ENCODE measurements at regions not wholly inside any gene's neighbourhood (a gene's known extent, or its start where the extent isn't known, plus 50 kb on each side); places are given as distances from the start of the nearest gene placed in this dataset.

DNA sequence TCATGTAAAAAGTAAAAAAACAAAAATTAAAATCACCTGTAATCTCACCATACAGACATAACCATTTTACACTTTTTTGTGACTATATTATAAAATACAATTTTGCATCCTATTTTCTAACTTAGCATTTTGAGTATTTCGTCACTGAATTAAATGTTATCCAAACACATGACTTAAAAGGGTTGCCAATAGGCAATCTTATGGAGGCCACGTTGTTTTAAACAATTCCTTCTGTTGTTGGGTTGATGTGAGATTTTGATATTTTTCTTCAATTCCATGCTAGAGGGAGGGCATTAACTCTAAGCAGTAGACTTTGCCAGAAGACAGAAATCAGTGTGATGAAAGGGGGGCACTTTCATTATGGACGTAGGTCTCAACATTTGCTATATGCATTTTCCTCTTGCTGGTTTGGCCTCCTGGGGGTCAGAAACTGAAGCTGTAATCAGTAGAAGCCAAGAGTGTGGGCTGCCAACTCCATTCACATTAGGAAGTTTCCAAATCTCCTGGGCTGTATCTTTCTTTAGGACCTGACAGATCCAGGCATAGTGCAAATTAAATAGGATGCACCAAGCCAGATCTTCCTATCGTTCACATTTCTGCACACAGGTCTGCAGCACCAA lies 614.2 kb upstream of the CLINT1 start:
- TF ChIP-seq, protein P1, sequence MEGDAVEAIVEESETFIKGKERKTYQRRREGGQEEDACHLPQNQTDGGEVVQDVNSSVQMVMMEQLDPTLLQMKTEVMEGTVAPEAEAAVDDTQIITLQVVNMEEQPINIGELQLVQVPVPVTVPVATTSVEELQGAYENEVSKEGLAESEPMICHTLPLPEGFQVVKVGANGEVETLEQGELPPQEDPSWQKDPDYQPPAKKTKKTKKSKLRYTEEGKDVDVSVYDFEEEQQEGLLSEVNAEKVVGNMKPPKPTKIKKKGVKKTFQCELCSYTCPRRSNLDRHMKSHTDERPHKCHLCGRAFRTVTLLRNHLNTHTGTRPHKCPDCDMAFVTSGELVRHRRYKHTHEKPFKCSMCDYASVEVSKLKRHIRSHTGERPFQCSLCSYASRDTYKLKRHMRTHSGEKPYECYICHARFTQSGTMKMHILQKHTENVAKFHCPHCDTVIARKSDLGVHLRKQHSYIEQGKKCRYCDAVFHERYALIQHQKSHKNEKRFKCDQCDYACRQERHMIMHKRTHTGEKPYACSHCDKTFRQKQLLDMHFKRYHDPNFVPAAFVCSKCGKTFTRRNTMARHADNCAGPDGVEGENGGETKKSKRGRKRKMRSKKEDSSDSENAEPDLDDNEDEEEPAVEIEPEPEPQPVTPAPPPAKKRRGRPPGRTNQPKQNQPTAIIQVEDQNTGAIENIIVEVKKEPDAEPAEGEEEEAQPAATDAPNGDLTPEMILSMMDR (IDR thresholded peaks at IDR 0.05): no peak
- TF ChIP-seq POLR2A (IDR thresholded peaks at IDR 0.05): no peak
